ENCODE measurements at regions not wholly inside any gene's neighbourhood (a gene's known extent, or its start where the extent isn't known, plus 50 kb on each side); places are given as distances from the start of the nearest gene placed in this dataset.

DNA sequence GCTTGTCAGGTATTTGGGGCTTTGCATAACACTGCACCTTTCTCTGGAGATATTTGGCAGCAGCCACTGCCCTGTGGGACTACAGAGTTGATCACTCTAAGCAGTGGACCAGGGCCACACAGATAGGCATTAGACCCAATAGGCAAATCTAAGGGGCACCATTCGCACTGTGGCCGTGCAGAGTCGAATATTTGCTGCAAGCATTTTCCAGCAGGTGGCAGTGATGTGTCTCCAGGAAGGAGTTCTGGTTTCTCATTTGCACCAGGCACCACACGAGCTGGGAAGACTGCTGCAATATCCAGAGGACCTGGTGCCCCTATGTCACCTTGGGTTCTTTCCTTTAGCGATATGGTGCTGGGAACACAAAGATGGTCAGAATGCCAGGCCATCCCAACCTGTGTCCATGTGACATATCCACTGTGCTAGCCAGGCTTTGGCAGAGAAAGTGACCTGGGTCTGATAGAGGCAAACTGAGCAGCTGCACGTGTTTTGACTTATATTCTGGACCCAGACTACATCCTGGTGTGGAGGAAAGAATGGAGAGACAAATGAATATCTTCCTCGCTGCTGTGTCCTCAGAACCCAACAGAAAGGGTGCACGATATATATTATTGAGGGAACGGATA lies 318.7 kb downstream of the BUD13 start:
- no peaks in the 10 kb centered on the region for H3K27me3 ChIP-seq (ENCODE audit: insufficient read depth, low read length)
- H3K4me3 ChIP-seq (ENCODE audit: low read depth, low read length, poor library complexity, severe bottlenecking), result no peak overlapping the region
- no peaks in the 10 kb centered on the region for H4K20me1 ChIP-seq (ENCODE audit: insufficient read depth, low read length)
- no peak overlapping the region for H3K9ac ChIP-seq (ENCODE audit: low read length)
- no peaks in the 10 kb centered on the region for H3K9me2 ChIP-seq (ENCODE audit: low read depth, low read length)
- no peaks in the 10 kb centered on the region for H3K79me2 ChIP-seq (ENCODE audit: insufficient read depth, low read length)
- TF ChIP-seq, protein P1, sequence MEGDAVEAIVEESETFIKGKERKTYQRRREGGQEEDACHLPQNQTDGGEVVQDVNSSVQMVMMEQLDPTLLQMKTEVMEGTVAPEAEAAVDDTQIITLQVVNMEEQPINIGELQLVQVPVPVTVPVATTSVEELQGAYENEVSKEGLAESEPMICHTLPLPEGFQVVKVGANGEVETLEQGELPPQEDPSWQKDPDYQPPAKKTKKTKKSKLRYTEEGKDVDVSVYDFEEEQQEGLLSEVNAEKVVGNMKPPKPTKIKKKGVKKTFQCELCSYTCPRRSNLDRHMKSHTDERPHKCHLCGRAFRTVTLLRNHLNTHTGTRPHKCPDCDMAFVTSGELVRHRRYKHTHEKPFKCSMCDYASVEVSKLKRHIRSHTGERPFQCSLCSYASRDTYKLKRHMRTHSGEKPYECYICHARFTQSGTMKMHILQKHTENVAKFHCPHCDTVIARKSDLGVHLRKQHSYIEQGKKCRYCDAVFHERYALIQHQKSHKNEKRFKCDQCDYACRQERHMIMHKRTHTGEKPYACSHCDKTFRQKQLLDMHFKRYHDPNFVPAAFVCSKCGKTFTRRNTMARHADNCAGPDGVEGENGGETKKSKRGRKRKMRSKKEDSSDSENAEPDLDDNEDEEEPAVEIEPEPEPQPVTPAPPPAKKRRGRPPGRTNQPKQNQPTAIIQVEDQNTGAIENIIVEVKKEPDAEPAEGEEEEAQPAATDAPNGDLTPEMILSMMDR (IDR thresholded peaks at IDR 0.05; ENCODE audit: low read length), result peak; percentile 50
- no peak for TF ChIP-seq EZH2 (IDR thresholded peaks at IDR 0.05; ENCODE audit: borderline replicate concordance, low read length)
- H3K27ac ChIP-seq (ENCODE audit: low read depth, low read length, poor library complexity, severe bottlenecking), result no peak overlapping the region
- H3F3A ChIP-seq (ENCODE audit: insufficient read depth, low read length), result no peaks in the 10 kb centered on the region
- no peak overlapping the region for H3K4me2 ChIP-seq (ENCODE audit: low read length)
- H3K36me3 ChIP-seq (ENCODE audit: insufficient read depth, low read length), result no peaks in the 10 kb centered on the region
- H2AFZ ChIP-seq (ENCODE audit: low read length), result no peak overlapping the region
- H3K9me3 ChIP-seq (ENCODE audit: low read length), result no peaks in the 10 kb centered on the region
- no peaks in the 10 kb centered on the region for H3K4me1 ChIP-seq (ENCODE audit: insufficient read depth, low read length, severe bottlenecking)

GRCh38 chr11:116452461-116452860 lies 320.3 kb downstream of the BUD13 start:
- no peaks in the 10 kb centered on the region for H3K9me2 ChIP-seq (ENCODE audit: low read depth, low read length)
- H3K79me2 ChIP-seq (ENCODE audit: insufficient read depth, low read length), result no peaks in the 10 kb centered on the region
- H3K4me1 ChIP-seq (ENCODE audit: insufficient read depth, low read length, severe bottlenecking), result no peaks in the 10 kb centered on the region
- no peak overlapping the region for H3K4me3 ChIP-seq (ENCODE audit: low read depth, low read length, poor library complexity, severe bottlenecking)
- H3K27ac ChIP-seq (ENCODE audit: low read depth, low read length, poor library complexity, severe bottlenecking), result no peak overlapping the region
- no peak overlapping the region for H3K4me2 ChIP-seq (ENCODE audit: low read length)
- H3K9me3 ChIP-seq (ENCODE audit: low read length), result no peaks in the 10 kb centered on the region
- no peaks in the 10 kb centered on the region for H3F3A ChIP-seq (ENCODE audit: insufficient read depth, low read length)
- H3K36me3 ChIP-seq (ENCODE audit: insufficient read depth, low read length), result no peaks in the 10 kb centered on the region
- H3K27me3 ChIP-seq (ENCODE audit: insufficient read depth, low read length), result no peaks in the 10 kb centered on the region
- H4K20me1 ChIP-seq (ENCODE audit: insufficient read depth, low read length), result no peaks in the 10 kb centered on the region
- H3K9ac ChIP-seq (ENCODE audit: low read length), result no peak overlapping the region
- TF ChIP-seq, protein P1 (IDR thresholded peaks at IDR 0.05; ENCODE audit: low read length), result no peak
- TF ChIP-seq EZH2 (IDR thresholded peaks at IDR 0.05; ENCODE audit: borderline replicate concordance, low read length), result no peak
- no peak overlapping the region for H2AFZ ChIP-seq (ENCODE audit: low read length)

- Histone ChIP-seq H3K4me3 (ENCODE audit: low read depth, low read length, poor library complexity, severe bottlenecking) (no peak overlapping the region), H3K9me3 (ENCODE audit: low read length) (no peaks in the 10 kb centered on the region), H3K36me3 (ENCODE audit: insufficient read depth, low read length) (no peaks in the 10 kb centered on the region), H3K4me1 (ENCODE audit: insufficient read depth, low read length, severe bottlenecking) (no peaks in the 10 kb centered on the region), H3K27ac (ENCODE audit: low read depth, low read length, poor library complexity, severe bottlenecking) (no peak overlapping the region), H3K9me2 (ENCODE audit: low read depth, low read length) (no peaks in the 10 kb centered on the region), H3K79me2 (ENCODE audit: insufficient read depth, low read length) (no peaks in the 10 kb centered on the region), H3K4me2 (ENCODE audit: low read length) (no peak overlapping the region), H4K20me1 (ENCODE audit: insufficient read depth, low read length) (no peaks in the 10 kb centered on the region), H2AFZ (ENCODE audit: low read length) (no peak overlapping the region), H3K27me3 (ENCODE audit: insufficient read depth, low read length) (no peaks in the 10 kb centered on the region), H3K9ac (ENCODE audit: low read length) (no peak overlapping the region), H3F3A (ENCODE audit: insufficient read depth, low read length) (no peaks in the 10 kb centered on the region)
- TF ChIP-seq EZH2 (IDR thresholded peaks at IDR 0.05; ENCODE audit: borderline replicate concordance, low read length), result no peak
- TF ChIP-seq, protein P1 (IDR thresholded peaks at IDR 0.05; ENCODE audit: low read length), result no peak
Measured at GRCh38 chr11:116449522-116449921, 323.3 kb downstream of the BUD13 start.

Data from OCI-LY1 (cell line).